ENCODE measurements at regions not wholly inside any gene's neighbourhood (a gene's known extent, or its start where the extent isn't known, plus 50 kb on each side); places are given as distances from the start of the nearest gene placed in this dataset.

DNA sequence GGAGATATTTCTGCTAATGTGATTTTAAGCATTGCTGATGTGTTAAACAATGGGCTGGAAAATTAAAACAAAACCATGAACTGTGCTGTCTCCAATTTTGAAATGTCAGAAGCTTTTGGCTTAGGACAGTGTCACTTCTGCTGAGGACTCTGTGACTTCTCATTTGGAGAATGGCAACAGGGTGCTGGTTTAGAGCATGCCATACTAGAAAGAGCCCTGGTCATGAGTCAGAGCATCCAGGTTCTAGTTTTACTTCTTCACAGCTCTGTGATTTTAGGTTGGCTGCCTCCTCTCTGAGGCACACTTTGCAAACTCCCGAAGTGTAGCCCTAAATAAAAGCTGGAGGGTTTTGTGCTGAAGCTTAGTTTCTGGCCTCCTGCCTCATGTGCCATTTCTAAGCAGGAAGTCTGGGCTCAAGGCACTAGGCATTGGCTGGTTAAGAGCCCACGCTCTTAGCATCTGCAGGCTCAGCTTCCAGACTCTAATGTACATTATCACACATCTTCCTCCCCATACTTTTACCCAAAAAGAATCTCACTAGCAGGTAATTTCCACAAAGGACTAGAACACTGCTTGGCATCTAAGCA lies 193.8 kb downstream of the CNTN3 start:
- Histone ChIP-seq H3K27ac (no peak overlapping the region), H3K36me3 (no peaks in the 10 kb centered on the region), H3K4me1 (no peaks in the 10 kb centered on the region), H2AFZ (replicated peaks) (no peak overlapping the region), H3K9me3 (ENCODE audit: low read depth) (no peaks in the 10 kb centered on the region), H3K79me2 (ENCODE audit: low read depth) (no peaks in the 10 kb centered on the region), H4K20me1 (ENCODE audit: low read depth) (no peaks in the 10 kb centered on the region), H3K4me3 (no peak overlapping the region), H3K4me2 (no peak overlapping the region), H3K27me3 (no peaks in the 10 kb centered on the region), H3F3A (ENCODE audit: low read depth) (no peaks in the 10 kb centered on the region), H3K9ac (no peak overlapping the region)
- TF ChIP-seq, protein P1, sequence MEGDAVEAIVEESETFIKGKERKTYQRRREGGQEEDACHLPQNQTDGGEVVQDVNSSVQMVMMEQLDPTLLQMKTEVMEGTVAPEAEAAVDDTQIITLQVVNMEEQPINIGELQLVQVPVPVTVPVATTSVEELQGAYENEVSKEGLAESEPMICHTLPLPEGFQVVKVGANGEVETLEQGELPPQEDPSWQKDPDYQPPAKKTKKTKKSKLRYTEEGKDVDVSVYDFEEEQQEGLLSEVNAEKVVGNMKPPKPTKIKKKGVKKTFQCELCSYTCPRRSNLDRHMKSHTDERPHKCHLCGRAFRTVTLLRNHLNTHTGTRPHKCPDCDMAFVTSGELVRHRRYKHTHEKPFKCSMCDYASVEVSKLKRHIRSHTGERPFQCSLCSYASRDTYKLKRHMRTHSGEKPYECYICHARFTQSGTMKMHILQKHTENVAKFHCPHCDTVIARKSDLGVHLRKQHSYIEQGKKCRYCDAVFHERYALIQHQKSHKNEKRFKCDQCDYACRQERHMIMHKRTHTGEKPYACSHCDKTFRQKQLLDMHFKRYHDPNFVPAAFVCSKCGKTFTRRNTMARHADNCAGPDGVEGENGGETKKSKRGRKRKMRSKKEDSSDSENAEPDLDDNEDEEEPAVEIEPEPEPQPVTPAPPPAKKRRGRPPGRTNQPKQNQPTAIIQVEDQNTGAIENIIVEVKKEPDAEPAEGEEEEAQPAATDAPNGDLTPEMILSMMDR (IDR thresholded peaks at IDR 0.05), result no peak
- TF ChIP-seq EZH2 (IDR thresholded peaks at IDR 0.05), result no peak
- TF ChIP-seq EZH2phosphoT487 (IDR thresholded peaks at IDR 0.05), result no peak
- Mint-ChIP-seq H3K36me3 (no peaks in the 10 kb centered on the region), H3K9me3 (no peaks in the 10 kb centered on the region), H3K4me1 (no peaks in the 10 kb centered on the region), H3K27me3 (ENCODE audit: insufficient read depth, low read depth) (no peaks in the 10 kb centered on the region), H3K27ac (no peak overlapping the region), H3K4me3 (no peak overlapping the region)
- DNase-seq (ENCODE audit: low spot score), result no peak

DNA sequence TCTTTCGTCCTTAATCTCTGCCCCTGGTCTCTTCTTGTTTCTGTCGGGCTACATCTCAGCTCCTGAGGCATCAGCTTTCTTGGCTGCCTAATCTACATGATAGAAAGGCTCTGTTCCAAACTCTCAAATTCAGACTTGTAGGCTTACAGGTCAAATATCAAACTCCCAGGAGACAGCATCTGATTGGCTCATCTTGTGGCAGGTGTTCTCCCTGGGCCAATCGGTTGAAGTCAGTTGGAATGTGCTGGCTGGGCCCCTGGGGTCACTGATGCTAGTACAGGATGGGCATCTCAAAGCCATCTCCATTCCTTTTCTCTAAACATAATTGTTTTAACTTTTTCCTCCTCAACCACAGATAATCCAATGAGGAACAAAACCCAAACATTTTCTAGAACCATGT lies 198.7 kb downstream of the CNTN3 start:
- no peak overlapping the region for H3K4me3 ChIP-seq
- no peaks in the 10 kb centered on the region for H3K36me3 ChIP-seq
- Mint-ChIP-seq H3K4me3 (no peak overlapping the region), H3K27me3 (ENCODE audit: insufficient read depth, low read depth) (no peaks in the 10 kb centered on the region), H3K36me3 (no peaks in the 10 kb centered on the region), H3K4me1 (peaks cover 4% of the 10 kb centered on the region), H3K27ac (no peak overlapping the region), H3K9me3 (no peaks in the 10 kb centered on the region)
- H3K27ac ChIP-seq, result no peak overlapping the region
- H3K79me2 ChIP-seq (ENCODE audit: low read depth), result no peaks in the 10 kb centered on the region
- no peak overlapping the region for H3K9ac ChIP-seq
- no peaks in the 10 kb centered on the region for H4K20me1 ChIP-seq (ENCODE audit: low read depth)
- no peak overlapping the region for H2AFZ ChIP-seq (replicated peaks)
- no peak overlapping the region for H3K4me2 ChIP-seq
- H3K27me3 ChIP-seq, result no peaks in the 10 kb centered on the region
- TF ChIP-seq EZH2 (IDR thresholded peaks at IDR 0.05) (no peak), EZH2phosphoT487 (IDR thresholded peaks at IDR 0.05) (no peak)
- TF ChIP-seq, protein P1 (IDR thresholded peaks at IDR 0.05), result no peak
- H3K9me3 ChIP-seq (ENCODE audit: low read depth), result no peaks in the 10 kb centered on the region
- H3K4me1 ChIP-seq, result no peaks in the 10 kb centered on the region
- peak; percentile 6 for DNase-seq (ENCODE audit: low spot score)
- no peaks in the 10 kb centered on the region for H3F3A ChIP-seq (ENCODE audit: low read depth)

DNA sequence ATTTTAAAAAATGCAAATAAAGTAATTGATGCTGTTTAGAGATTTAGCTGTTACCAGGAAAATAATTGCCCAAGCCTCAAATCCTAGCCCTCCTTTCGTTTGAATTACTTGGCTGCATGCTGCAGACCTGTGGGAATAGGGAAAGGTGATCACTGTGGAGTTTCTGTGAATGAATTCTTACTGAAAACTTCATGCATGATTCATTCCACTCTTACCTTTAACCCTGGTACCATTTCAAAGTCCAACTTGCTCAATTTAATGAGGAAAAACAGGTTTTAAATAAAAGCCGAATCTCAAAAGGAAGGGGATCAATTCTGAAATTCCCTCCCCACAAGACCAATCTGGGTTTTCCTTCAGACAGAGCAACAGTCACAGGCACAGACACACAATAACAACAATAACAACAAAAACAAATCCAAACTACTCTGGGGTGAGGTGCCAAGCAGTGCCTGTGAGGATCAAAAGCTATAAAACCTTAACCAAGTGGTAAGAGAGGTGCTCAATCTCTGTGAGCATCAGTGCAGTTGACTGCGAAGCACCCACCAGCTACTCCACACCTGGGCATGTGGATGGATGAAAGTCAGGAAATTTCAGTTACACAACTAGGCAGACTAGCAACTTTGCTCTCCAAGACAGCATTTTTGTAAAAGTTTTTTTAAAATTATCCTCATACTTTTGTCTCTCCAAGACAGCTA lies 200.8 kb downstream of the CNTN3 start:
- Histone ChIP-seq H3K4me1 (no peaks in the 10 kb centered on the region), H3K9me3 (ENCODE audit: low read depth) (no peaks in the 10 kb centered on the region), H3K27me3 (no peaks in the 10 kb centered on the region), H3K79me2 (ENCODE audit: low read depth) (no peaks in the 10 kb centered on the region), H3K9ac (no peak overlapping the region), H3K27ac (no peak overlapping the region), H3K36me3 (no peaks in the 10 kb centered on the region), H3K4me3 (no peak overlapping the region), H3F3A (ENCODE audit: low read depth) (no peaks in the 10 kb centered on the region), H2AFZ (replicated peaks) (peak overlapping the region; percentile 46), H4K20me1 (ENCODE audit: low read depth) (no peaks in the 10 kb centered on the region), H3K4me2 (no peak overlapping the region)
- no peaks in the 10 kb centered on the region for H3K9me3 Mint-ChIP-seq
- no peaks in the 10 kb centered on the region for H3K36me3 Mint-ChIP-seq
- H3K27ac Mint-ChIP-seq, result no peak overlapping the region
- no peak overlapping the region for H3K4me3 Mint-ChIP-seq
- H3K27me3 Mint-ChIP-seq (ENCODE audit: insufficient read depth, low read depth), result no peaks in the 10 kb centered on the region
- no peak for DNase-seq (ENCODE audit: low spot score)
- TF ChIP-seq, protein P1 (IDR thresholded peaks at IDR 0.05), result no peak
- H3K4me1 Mint-ChIP-seq, result peaks cover 4% of the 10 kb centered on the region

Measured in neural progenitor cell (in vitro differentiated cells).